WTC11 (cell line): ENCODE measurements at regions not wholly inside any gene's neighbourhood (a gene's known extent, or its start where the extent isn't known, plus 50 kb on each side); places are given as distances from the start of the nearest gene placed in this dataset.

Source experiments
- ATAC-seq: fragments of 200-7000 bp; cut with Tn5 transposase; 2 replicates; pipeline ENCODE4 v1.10.0; 2021; ENCODE audit warnings: mild to moderate bottlenecking, moderate library complexity
- CTCF ChIA-PET: fragments of 300-600 bp; sonication (Branson Sonifier 250); formaldehyde crosslinking; loops from one replicate; lab custom pipeline; 2021; ENCODE audit warnings: antibody characterized with exemption; lab: Charles Lee
- POLR2A ChIA-PET: fragments of 350-600 bp; sonication (Branson Sonifier 250); formaldehyde crosslinking; loops from one replicate; lab custom pipeline; 2021; ENCODE audit warnings: antibody characterized with exemption; lab: Charles Lee
- DNase-seq: peaks from one replicate; pipeline ENCODE4 v3.0.0; 2021; ENCODE audit warnings: low spot score
- H3K27ac Mint-ChIP-seq: 2 replicates; pipeline ENCODE4 v1.8.0; 2021; ENCODE audit warnings: mixed read lengths
- H3K27me3 Mint-ChIP-seq: 2 replicates; pipeline ENCODE4 v1.8.0; 2021; ENCODE audit warnings: low read depth, mild to moderate bottlenecking, moderate library complexity, mixed read lengths
- H3K36me3 Mint-ChIP-seq: 2 replicates; pipeline ENCODE4 v1.8.0; 2021; ENCODE audit warnings: mixed read lengths
- H3K4me1 Mint-ChIP-seq: 2 replicates; pipeline ENCODE4 v1.8.0; 2022; ENCODE audit warnings: mixed read lengths
- H3K4me3 Mint-ChIP-seq: 2 replicates; pipeline ENCODE4 v1.8.0; 2021; ENCODE audit warnings: mild to moderate bottlenecking, moderate library complexity, mixed read lengths
- H3K9me3 Mint-ChIP-seq: 2 replicates; pipeline ENCODE4 v1.8.0; 2021; ENCODE audit warnings: mixed read lengths
- ATF1 ChIP-seq: sonication (generic); formaldehyde crosslinking; IDR thresholded peaks from 2 replicates; pipeline ENCODE4 v1.8.1; 2023; ENCODE audit warnings: mild to moderate bottlenecking, moderate library complexity, missing genetic modification reagents
- EMX1 ChIP-seq: fragments of 250-450 bp; sonication (Bioruptor Pico); IDR thresholded peaks from 2 replicates; pipeline ENCODE4 v1.8.0; 2021; ENCODE audit warnings: mild to moderate bottlenecking
- ESRRA ChIP-seq: sonication (generic); formaldehyde crosslinking; IDR thresholded peaks from 2 replicates; pipeline ENCODE4 v1.8.1; 2022; ENCODE audit warnings: mild to moderate bottlenecking, missing genetic modification reagents, borderline replicate concordance
- FOXJ3 ChIP-seq: sonication (generic); formaldehyde crosslinking; IDR thresholded peaks from 2 replicates; pipeline ENCODE4 v1.9.0; 2021; ENCODE audit warnings: missing genetic modification reagents, mild to moderate bottlenecking, borderline replicate concordance
- FOXP1 ChIP-seq: sonication (generic); formaldehyde crosslinking; IDR thresholded peaks from 2 replicates; pipeline ENCODE4 v1.8.0; 2022; ENCODE audit warnings: missing genetic modification reagents, mild to moderate bottlenecking, moderate library complexity, borderline replicate concordance
- GABPB1 ChIP-seq: sonication (generic); formaldehyde crosslinking; IDR thresholded peaks from 2 replicates; pipeline ENCODE4 v1.8.1; 2023; ENCODE audit warnings: mild to moderate bottlenecking, missing genetic modification reagents
- GRHL2 ChIP-seq: fragments of 250-450 bp; sonication (Bioruptor Pico); IDR thresholded peaks from 2 replicates; pipeline ENCODE4 v1.8.0; 2022; ENCODE audit warnings: mild to moderate bottlenecking, moderate library complexity; ENCODE audit not compliant: insufficient replicate concordance, severe bottlenecking
- HMGA2 ChIP-seq: fragments of 250-450 bp; sonication (Bioruptor Pico); IDR thresholded peaks from 2 replicates; pipeline ENCODE4 v1.4.0; 2021; ENCODE audit warnings: mild to moderate bottlenecking, moderate library complexity
- KAT7 ChIP-seq: sonication (generic); formaldehyde crosslinking; IDR thresholded peaks from 2 replicates; pipeline ENCODE4 v1.8.1; 2023; ENCODE audit warnings: missing genetic modification reagents, mild to moderate bottlenecking, borderline replicate concordance
- MYBL2 ChIP-seq: sonication (generic); formaldehyde crosslinking; IDR thresholded peaks from 2 replicates; pipeline ENCODE4 v1.8.1; 2023; ENCODE audit warnings: mild to moderate bottlenecking, moderate library complexity, missing genetic modification reagents
- NFATC4 ChIP-seq: fragments of 250-450 bp; sonication (Bioruptor Pico); IDR thresholded peaks from 2 replicates; pipeline ENCODE4 v1.9.0; 2021; ENCODE audit warnings: mild to moderate bottlenecking
- NR2C2 ChIP-seq: sonication (generic); formaldehyde crosslinking; IDR thresholded peaks from 2 replicates; pipeline ENCODE4 v1.8.0; 2022; ENCODE audit warnings: mild to moderate bottlenecking, missing genetic modification reagents
- NR3C1 ChIP-seq: sonication (generic); formaldehyde crosslinking; conservative IDR thresholded peaks from 2 replicates; pipeline ENCODE4 v1.8.1; 2023; ENCODE audit warnings: low read depth, mild to moderate bottlenecking, missing genetic modification reagents
- SP1 ChIP-seq: sonication (generic); formaldehyde crosslinking; conservative IDR thresholded peaks from 2 replicates; pipeline ENCODE4 v1.8.1; 2022; ENCODE audit warnings: missing genetic modification reagents
- ZBTB21 ChIP-seq: sonication (generic); formaldehyde crosslinking; IDR thresholded peaks from 2 replicates; pipeline ENCODE4 v1.8.1; 2023; ENCODE audit warnings: mild to moderate bottlenecking, missing genetic modification reagents, borderline replicate concordance
- ZNF121 ChIP-seq: sonication (generic); formaldehyde crosslinking; IDR thresholded peaks from 2 replicates; pipeline ENCODE4 v1.8.0; 2023; ENCODE audit warnings: missing genetic modification reagents
- TF ChIP-seq, protein P1 (sequence below): sonication (generic); formaldehyde crosslinking; IDR thresholded peaks from 2 replicates; pipeline ENCODE4 v1.8.0; 2022; ENCODE audit warnings: missing genetic modification reagents
- TF ChIP-seq, protein P2 (sequence below): sonication (generic); formaldehyde crosslinking; IDR thresholded peaks from 2 replicates; pipeline ENCODE4 v1.8.1; 2022; ENCODE audit warnings: missing genetic modification reagents, borderline replicate concordance
- TF ChIP-seq, protein P3 (sequence below): sonication (generic); formaldehyde crosslinking; conservative IDR thresholded peaks from 2 replicates; pipeline ENCODE4 v1.8.1; 2023; ENCODE audit warnings: mild to moderate bottlenecking, low read depth, missing genetic modification reagents, moderate library complexity
- TF ChIP-seq, protein P4 (sequence below): sonication (generic); formaldehyde crosslinking; IDR thresholded peaks from 2 replicates; pipeline ENCODE4 v1.8.0; 2022; ENCODE audit warnings: mild to moderate bottlenecking, missing genetic modification reagents
- TF ChIP-seq, protein P5 (sequence below): fragments of 250-450 bp; sonication (Bioruptor Pico); IDR thresholded peaks from 2 replicates; pipeline ENCODE4 v1.9.0; 2021; ENCODE audit warnings: mild to moderate bottlenecking
- TF ChIP-seq, protein P6 (sequence below): fragments of 250-450 bp; sonication (Bioruptor Pico); IDR thresholded peaks from 2 replicates; pipeline ENCODE4 v1.8.0; 2021; ENCODE audit warnings: mild to moderate bottlenecking

DNA sequence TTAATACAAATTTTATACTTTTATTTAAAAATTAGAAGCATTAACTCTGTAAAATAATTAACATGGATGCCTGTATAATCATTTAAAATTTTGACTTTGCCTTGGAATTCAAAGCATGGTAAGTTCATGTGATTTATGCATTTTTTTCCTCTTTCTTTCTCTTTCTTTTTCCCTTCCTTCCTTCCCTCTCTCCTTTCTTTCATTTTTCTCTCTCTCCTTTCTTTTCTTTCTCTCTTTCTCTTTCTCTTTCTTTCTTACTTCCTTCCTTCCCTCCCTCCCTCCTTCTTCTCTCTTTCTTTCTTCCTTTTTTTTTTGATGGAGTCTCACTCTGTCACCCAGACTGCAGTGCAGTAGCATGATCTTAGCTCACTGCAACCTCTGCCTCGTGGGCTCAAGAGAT lies 53.8 kb upstream of the P3H2 start:
- ATAC-seq (no peak), DNase-seq (no peak)
- Mint-ChIP-seq H3K4me1 (peaks cover 17% of the 10 kb centered on the region), H3K4me3 (no peak overlapping the region), H3K9me3 (peaks cover 16% of the 10 kb centered on the region), H3K36me3 (no peaks in the 10 kb centered on the region), H3K27ac (peak overlapping the region; percentile 27; the same call in 1 of the 2 replicates), H3K27me3 (no peaks in the 10 kb centered on the region)
- POLR2A ChIA-PET = no interaction called here
- CTCF ChIA-PET = no interaction called here
- TF ChIP-seq, protein P1, sequence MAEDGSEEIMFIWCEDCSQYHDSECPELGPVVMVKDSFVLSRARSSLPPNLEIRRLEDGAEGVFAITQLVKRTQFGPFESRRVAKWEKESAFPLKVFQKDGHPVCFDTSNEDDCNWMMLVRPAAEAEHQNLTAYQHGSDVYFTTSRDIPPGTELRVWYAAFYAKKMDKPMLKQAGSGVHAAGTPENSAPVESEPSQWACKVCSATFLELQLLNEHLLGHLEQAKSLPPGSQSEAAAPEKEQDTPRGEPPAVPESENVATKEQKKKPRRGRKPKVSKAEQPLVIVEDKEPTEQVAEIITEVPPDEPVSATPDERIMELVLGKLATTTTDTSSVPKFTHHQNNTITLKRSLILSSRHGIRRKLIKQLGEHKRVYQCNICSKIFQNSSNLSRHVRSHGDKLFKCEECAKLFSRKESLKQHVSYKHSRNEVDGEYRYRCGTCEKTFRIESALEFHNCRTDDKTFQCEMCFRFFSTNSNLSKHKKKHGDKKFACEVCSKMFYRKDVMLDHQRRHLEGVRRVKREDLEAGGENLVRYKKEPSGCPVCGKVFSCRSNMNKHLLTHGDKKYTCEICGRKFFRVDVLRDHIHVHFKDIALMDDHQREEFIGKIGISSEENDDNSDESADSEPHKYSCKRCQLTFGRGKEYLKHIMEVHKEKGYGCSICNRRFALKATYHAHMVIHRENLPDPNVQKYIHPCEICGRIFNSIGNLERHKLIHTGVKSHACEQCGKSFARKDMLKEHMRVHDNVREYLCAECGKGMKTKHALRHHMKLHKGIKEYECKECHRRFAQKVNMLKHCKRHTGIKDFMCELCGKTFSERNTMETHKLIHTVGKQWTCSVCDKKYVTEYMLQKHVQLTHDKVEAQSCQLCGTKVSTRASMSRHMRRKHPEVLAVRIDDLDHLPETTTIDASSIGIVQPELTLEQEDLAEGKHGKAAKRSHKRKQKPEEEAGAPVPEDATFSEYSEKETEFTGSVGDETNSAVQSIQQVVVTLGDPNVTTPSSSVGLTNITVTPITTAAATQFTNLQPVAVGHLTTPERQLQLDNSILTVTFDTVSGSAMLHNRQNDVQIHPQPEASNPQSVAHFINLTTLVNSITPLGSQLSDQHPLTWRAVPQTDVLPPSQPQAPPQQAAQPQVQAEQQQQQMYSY = no peak
- TF ChIP-seq NR3C1 (CRISPR knock-in tag) = no peak
- TF ChIP-seq, protein P2, sequence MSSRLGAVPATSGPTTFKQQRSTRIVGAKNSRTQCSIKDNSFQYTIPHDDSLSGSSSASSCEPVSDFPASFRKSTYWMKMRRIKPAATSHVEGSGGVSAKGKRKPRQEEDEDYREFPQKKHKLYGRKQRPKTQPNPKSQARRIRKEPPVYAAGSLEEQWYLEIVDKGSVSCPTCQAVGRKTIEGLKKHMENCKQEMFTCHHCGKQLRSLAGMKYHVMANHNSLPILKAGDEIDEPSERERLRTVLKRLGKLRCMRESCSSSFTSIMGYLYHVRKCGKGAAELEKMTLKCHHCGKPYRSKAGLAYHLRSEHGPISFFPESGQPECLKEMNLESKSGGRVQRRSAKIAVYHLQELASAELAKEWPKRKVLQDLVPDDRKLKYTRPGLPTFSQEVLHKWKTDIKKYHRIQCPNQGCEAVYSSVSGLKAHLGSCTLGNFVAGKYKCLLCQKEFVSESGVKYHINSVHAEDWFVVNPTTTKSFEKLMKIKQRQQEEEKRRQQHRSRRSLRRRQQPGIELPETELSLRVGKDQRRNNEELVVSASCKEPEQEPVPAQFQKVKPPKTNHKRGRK (CRISPR knock-in tag) = no peak
- TF ChIP-seq NR2C2 (CRISPR knock-in tag) = no peak
- no peak for TF ChIP-seq NFATC4 (CRISPR knock-in tag)
- TF ChIP-seq MYBL2 (CRISPR knock-in tag) = no peak
- TF ChIP-seq, protein P3, sequence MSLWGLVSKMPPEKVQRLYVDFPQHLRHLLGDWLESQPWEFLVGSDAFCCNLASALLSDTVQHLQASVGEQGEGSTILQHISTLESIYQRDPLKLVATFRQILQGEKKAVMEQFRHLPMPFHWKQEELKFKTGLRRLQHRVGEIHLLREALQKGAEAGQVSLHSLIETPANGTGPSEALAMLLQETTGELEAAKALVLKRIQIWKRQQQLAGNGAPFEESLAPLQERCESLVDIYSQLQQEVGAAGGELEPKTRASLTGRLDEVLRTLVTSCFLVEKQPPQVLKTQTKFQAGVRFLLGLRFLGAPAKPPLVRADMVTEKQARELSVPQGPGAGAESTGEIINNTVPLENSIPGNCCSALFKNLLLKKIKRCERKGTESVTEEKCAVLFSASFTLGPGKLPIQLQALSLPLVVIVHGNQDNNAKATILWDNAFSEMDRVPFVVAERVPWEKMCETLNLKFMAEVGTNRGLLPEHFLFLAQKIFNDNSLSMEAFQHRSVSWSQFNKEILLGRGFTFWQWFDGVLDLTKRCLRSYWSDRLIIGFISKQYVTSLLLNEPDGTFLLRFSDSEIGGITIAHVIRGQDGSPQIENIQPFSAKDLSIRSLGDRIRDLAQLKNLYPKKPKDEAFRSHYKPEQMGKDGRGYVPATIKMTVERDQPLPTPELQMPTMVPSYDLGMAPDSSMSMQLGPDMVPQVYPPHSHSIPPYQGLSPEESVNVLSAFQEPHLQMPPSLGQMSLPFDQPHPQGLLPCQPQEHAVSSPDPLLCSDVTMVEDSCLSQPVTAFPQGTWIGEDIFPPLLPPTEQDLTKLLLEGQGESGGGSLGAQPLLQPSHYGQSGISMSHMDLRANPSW (CRISPR knock-in tag) = no peak
- no peak for TF ChIP-seq SP1 (CRISPR knock-in tag)
- no peak for TF ChIP-seq ZBTB21 (CRISPR knock-in tag)
- no peak for TF ChIP-seq ZNF121 (CRISPR knock-in tag)
- no peak for TF ChIP-seq FOXJ3 (CRISPR knock-in tag)
- TF ChIP-seq GABPB1 (CRISPR knock-in tag) = no peak
- TF ChIP-seq FOXP1 (CRISPR knock-in tag) = no peak
- TF ChIP-seq, all 79 proteins: peak for 0

DNA sequence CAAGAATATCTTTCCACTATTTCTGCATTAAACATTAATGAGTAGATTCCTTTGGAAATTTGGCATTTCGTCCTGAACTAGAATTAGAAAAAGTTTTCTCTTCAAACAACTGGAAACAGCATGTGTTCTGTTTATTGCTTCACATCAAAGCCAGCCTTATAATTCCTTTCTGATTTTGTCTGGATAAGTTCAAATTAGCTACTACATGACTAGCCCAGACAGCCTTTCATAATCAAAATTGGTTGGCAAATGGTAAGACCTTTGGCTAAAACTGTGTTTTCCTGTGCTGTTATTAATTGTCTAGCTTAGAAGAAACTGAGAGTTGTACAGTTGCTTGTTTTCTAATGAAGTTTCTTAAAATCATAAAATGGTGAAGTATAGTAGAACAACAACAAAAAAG lies 52.7 kb upstream of the P3H2 start:
- Mint-ChIP-seq H3K27ac (no peak overlapping the region), H3K4me1 (peaks cover 24% of the 10 kb centered on the region), H3K36me3 (no peaks in the 10 kb centered on the region), H3K4me3 (no peak overlapping the region), H3K9me3 (peaks cover 16% of the 10 kb centered on the region)
- DNase-seq = no peak
- POLR2A ChIA-PET = no interaction called here
- CTCF ChIA-PET = no interaction called here
- TF ChIP-seq, protein P1 = no peak
- TF ChIP-seq EMX1 (CRISPR knock-in tag) = no peak
- TF ChIP-seq KAT7 (CRISPR knock-in tag) = no peak
- TF ChIP-seq HMGA2 = no peak
- TF ChIP-seq, protein P4, sequence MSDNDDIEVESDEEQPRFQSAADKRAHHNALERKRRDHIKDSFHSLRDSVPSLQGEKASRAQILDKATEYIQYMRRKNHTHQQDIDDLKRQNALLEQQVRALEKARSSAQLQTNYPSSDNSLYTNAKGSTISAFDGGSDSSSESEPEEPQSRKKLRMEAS = no peak
- TF ChIP-seq, protein P5, sequence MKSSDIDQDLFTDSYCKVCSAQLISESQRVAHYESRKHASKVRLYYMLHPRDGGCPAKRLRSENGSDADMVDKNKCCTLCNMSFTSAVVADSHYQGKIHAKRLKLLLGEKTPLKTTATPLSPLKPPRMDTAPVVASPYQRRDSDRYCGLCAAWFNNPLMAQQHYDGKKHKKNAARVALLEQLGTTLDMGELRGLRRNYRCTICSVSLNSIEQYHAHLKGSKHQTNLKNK (CRISPR knock-in tag) = no peak
- TF ChIP-seq SP1 (CRISPR knock-in tag) = no peak
- TF ChIP-seq ATF1 (CRISPR knock-in tag) = no peak
- no peak for TF ChIP-seq ESRRA
- TF ChIP-seq, protein P6, sequence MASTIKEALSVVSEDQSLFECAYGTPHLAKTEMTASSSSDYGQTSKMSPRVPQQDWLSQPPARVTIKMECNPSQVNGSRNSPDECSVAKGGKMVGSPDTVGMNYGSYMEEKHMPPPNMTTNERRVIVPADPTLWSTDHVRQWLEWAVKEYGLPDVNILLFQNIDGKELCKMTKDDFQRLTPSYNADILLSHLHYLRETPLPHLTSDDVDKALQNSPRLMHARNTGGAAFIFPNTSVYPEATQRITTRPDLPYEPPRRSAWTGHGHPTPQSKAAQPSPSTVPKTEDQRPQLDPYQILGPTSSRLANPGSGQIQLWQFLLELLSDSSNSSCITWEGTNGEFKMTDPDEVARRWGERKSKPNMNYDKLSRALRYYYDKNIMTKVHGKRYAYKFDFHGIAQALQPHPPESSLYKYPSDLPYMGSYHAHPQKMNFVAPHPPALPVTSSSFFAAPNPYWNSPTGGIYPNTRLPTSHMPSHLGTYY = no peak
- no peak for TF ChIP-seq GRHL2
- TF ChIP-seq, all 79 proteins: peak for 0
- H3K27me3 Mint-ChIP-seq = no peaks in the 10 kb centered on the region
- ATAC-seq = no peak
